ENCODE measurements at regions not wholly inside any gene's neighbourhood (a gene's known extent, or its start where the extent isn't known, plus 50 kb on each side); places are given as distances from the start of the nearest gene placed in this dataset.

- no peak for TF ChIP-seq CTCF (IDR thresholded peaks at IDR 0.05)
- DNase-seq (no peak), ATAC-seq (no peak)
- intact Hi-C loops (cut with DNase I): no loop called here
- H3K36me3 ChIP-seq: no peaks in the 10 kb centered on the region
- H3K9me3 ChIP-seq: peaks cover 0 to 33% (median 6%) of the 10 kb centered on the region in 12 donors
- no peak overlapping the region for H3K4me3 ChIP-seq
- WGBS, 4 donors: 0 to 42% (median 23%) methylated on average over 1 of the region's 1 CpG
- H3K27ac ChIP-seq: no peak overlapping the region
- no peaks in the 10 kb centered on the region for H3K27me3 ChIP-seq
- H3K4me1 ChIP-seq: no peaks in the 10 kb centered on the region
Observed at GRCh38 chr5:26805076-26805475, 233.3 kb downstream of the CDH9 start.

GRCh38 chr5:26802944-26803343 lies 235.4 kb downstream of the CDH9 start:
- H3K9me3 ChIP-seq: peaks cover 0 to 23% (median 6%) of the 10 kb centered on the region in 12 donors
- no peak overlapping the region for H3K27ac ChIP-seq
- intact Hi-C loops (cut with DNase I): no loop called here
- WGBS, 4 donors: 61 to 67% (median 62%) methylated on average over 4 of the region's 4 CpGs
- no peaks in the 10 kb centered on the region for H3K27me3 ChIP-seq
- no peak overlapping the region for H3K4me3 ChIP-seq
- TF ChIP-seq CTCF (IDR thresholded peaks at IDR 0.05) (no peak), POLR2A (IDR thresholded peaks at IDR 0.05) (no peak)
- ATAC-seq (no peak), DNase-seq (no peak)
- no peaks in the 10 kb centered on the region for H3K4me1 ChIP-seq
- no peaks in the 10 kb centered on the region for H3K36me3 ChIP-seq

- H3K36me3 ChIP-seq: no peaks in the 10 kb centered on the region
- H3K4me1 ChIP-seq: no peaks in the 10 kb centered on the region
- no peaks in the 10 kb centered on the region for H3K27me3 ChIP-seq
- ATAC-seq (no peak), DNase-seq (no peak)
- WGBS, 4 donors: 32 to 88% (median 80%) methylated on average over 1 of the region's 1 CpG
- peaks cover 0 to 4% (median 0%) of the 10 kb centered on the region in 12 donors for H3K9me3 ChIP-seq
- TF ChIP-seq CTCF (IDR thresholded peaks at IDR 0.05): no peak
- no peak for TF ChIP-seq POLR2A (IDR thresholded peaks at IDR 0.05)
- no peak overlapping the region for H3K27ac ChIP-seq
- intact Hi-C loops (cut with DNase I): no loop called here
- H3K4me3 ChIP-seq: no peak overlapping the region
Observed at GRCh38 chr5:26791433-26791832, 247.0 kb downstream of the CDH9 start.

GRCh38 chr5:26791021-26791420 lies 247.4 kb downstream of the CDH9 start:
- Histone ChIP-seq H3K4me1 (no peaks in the 10 kb centered on the region), H3K27ac (no peak overlapping the region), H3K9me3 (peaks cover 0 to 4% (median 0%) of the 10 kb centered on the region in 12 donors), H3K4me3 (no peak overlapping the region), H3K36me3 (no peaks in the 10 kb centered on the region), H3K27me3 (no peaks in the 10 kb centered on the region)
- WGBS, 4 donors: 24 to 51% (median 36%) methylated on average over 3 of the region's 3 CpGs
- ATAC-seq (no peak), DNase-seq (no peak)
- intact Hi-C loops (cut with DNase I): no loop called here
- no peak for TF ChIP-seq CTCF (IDR thresholded peaks at IDR 0.05)
- no peak for TF ChIP-seq POLR2A (IDR thresholded peaks at IDR 0.05)

All from heart left ventricle (tissue), 16 donors.